Smooth muscle cell of the brain vasculature (primary cell): ENCODE measurements at regions not wholly inside any gene's neighbourhood (a gene's known extent, or its start where the extent isn't known, plus 50 kb on each side); places are given as distances from the start of the nearest gene placed in this dataset.

Experiments
- DNase-seq: peaks from one replicate; pipeline ENCODE4 v3.0.0-alpha.2; 2012; ENCODE audit warnings: low read depth, low spot score

DNA sequence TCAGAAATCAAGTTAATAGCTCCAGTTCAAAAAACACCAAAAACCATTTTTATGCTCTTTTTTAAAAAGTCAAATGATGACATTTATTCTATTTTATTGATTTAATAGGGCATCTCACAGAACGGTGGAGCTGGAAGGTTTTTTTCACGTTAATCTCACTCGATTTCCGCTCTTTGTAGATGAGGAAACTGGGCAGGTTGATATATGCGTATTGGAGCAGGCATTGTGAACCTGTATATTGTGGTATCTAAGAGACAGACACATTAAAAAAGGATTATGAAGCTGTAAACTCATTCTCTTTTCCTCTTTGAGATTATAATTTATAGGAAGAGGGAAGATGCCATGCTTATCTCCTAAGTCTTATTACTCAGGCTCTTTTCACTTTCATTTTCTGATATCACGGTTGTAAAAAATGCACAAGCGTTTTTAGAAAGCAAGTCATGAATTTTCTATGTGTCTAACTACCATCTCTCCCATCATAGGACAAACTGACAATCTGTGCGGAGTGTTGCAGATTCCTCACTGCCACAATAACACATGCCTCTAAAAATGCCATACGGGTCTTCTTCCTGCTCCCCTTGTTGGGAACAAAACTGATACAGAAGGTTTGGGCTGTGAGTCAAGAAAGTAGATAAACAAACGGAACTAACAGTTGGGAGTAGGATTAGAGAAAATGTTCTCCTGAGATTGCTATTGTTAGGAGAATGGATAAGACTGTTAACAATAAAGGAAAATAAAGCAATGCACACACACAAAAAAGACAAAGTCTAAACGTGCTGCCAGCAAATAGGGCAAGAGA lies 1997.7 kb downstream of the MAT2B start:
- no peak for DNase-seq

GRCh38 chr5:165504674-165505073 lies 1999.3 kb downstream of the MAT2B start:
- no peak for DNase-seq

DNA sequence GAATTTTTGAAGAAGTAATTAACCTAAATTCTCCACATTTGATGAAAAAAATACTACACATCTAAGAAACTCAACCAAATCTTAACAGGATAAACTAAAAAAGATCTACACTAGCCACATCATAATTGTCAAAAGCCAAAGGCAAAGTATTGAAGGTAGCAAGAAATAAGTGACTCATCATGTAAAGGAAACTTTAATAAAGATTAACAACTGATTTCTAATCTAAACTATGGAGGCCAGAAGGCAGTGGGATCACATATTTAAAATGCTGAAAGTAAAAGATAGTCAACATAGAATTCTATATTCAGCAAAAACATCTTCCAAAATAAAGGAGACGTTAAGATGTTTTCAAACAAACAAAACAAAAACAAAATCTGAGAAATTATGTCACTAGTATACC lies 2002.9 kb downstream of the MAT2B start:
- DNase-seq: no peak

GRCh38 chr5:165508861-165509260 lies 2003.4 kb downstream of the MAT2B start:
- DNase-seq: no peak

DNA sequence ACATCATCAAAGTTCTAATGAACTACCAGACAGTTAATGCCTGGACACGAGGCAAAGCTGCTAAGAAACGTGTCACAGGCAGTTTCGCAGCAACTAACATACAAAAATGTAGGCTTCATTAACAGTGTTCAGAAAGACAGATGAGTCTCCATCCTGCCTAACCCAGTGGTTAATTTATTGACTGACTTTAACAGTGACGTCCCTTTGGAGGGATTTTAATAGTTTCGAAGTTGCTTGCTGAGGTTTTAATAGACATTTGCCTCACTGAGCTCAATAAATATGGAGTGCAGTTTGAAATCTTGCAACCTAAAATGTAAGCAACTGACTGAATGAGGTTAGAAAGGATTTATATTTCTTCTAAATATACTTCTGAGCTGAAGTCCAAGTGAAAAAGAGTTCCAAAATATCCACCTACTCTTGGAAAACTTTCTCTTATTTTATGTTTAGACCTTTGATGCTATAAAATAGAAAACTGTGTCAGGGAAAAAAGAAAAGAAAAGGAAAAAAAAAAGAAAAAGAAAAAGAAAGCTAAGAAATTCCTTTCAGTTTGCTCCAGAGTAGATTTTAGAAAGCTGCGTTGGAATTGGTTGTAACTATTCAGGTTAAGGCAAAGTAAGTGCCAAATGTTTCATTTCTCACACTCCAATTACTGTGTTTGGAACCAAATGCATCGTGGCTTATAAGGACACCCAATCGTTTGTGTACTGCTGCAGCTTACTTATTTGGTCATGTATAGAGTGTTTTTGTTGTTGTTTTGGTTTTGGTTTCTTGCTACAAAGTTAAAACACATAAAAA lies 2016.6 kb downstream of the MAT2B start:
- DNase-seq: no peak

- no peak for DNase-seq
Measured at GRCh38 chr5:165525271-165525670, 2019.9 kb downstream of the MAT2B start.

GRCh38 chr5:165526357-165526756 lies 2020.9 kb downstream of the MAT2B start:
- no peak for DNase-seq

GRCh38 chr5:165527577-165527976 lies 2022.2 kb downstream of the MAT2B start:
- no peak for DNase-seq

DNA sequence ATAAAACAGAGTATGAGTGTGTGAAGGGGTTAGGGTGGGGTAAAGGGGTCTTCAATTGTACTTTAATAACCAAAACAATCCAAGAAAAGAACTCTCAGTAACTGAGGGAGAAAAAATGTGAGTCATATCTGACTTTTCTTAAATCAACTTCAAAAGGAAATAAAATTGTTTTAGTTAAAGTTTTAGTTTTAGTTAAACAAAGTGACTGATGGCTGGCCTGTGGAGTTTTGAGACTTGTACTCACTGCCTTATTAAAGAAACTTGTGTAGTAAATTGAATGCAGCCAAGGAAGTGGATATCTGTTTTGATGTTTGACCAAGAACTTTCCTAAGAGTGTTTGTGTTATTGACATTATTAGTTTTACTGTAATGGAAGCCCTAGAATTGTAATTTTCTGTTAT lies 2032.6 kb downstream of the MAT2B start:
- no peak for DNase-seq

- no peak for DNase-seq
Measured at GRCh38 chr5:165559645-165560044, 2054.2 kb downstream of the MAT2B start.

DNA sequence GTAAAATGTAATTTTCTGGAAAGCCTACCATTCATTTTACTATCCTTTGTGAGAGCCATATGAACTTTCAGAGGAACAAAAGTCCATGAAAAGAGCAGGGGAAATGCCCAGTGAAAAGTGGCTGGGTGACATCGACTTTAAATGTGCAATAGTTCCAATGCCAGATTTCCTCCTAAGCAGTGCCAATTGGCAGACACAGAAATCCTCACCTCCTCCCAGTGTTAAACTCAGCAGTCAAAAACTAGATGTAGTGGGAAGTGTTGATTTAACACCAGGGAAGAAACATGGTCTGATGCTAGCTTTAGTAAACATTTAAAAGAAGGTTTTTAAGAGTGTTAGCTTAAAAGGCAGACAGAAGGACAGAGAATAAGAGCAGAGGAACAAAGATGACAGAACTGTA lies 2055.2 kb downstream of the MAT2B start:
- no peak for DNase-seq

- DNase-seq: no peak
Measured at GRCh38 chr5:165565911-165566310, 2060.5 kb downstream of the MAT2B start.

GRCh38 chr5:165569551-165569950 lies 2064.1 kb downstream of the MAT2B start:
- DNase-seq: no peak

- DNase-seq: no peak
Measured at GRCh38 chr5:165573445-165573844, 2068.0 kb downstream of the MAT2B start.

DNA sequence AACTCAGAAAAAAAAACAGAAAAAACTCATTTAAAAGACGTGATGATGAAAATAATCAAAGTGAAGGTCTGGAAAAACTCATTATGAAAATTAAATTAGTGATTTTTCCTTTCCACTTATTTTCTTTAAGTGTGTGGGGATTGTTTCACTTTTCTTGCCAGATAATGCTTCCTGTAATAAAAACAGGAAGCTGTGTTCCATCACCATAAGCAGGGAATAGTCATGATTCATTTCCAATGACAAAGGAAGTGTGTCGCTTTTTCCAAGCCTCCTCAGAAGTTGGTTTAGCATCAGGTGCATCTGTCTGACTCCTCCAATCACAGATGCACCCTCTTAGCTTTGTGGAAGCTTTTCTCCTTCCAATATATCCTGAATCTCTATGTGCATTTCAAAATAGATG lies 2068.7 kb downstream of the MAT2B start:
- no peak for DNase-seq

GRCh38 chr5:165576678-165577275 lies 2071.4 kb downstream of the MAT2B start:
- no peak for DNase-seq

GRCh38 chr5:165579911-165580310 lies 2074.5 kb downstream of the MAT2B start:
- no peak for DNase-seq

- DNase-seq: no peak
Measured at GRCh38 chr5:165594693-165595092, 2089.3 kb downstream of the MAT2B start.

DNA sequence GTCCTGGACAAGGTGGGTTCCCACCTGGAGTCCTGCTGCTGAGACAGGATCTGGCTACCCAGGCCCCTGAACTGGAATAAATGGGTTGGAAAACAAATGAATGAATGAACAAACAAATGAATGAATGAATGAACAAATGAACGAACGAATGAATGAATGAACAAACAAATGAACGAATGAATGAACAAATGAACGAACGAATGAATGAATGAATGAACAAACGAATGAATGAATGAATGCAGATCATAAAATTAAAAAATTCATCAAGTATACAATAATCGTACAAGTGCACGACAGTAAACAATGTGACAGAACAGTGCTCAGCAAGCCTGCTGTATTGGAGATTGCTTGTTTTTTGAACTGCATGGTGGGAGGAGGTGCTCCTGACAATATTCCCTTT lies 2097.1 kb downstream of the MAT2B start:
- DNase-seq: no peak

GRCh38 chr5:165607026-165607425 lies 2101.6 kb downstream of the MAT2B start:
- no peak for DNase-seq

DNA sequence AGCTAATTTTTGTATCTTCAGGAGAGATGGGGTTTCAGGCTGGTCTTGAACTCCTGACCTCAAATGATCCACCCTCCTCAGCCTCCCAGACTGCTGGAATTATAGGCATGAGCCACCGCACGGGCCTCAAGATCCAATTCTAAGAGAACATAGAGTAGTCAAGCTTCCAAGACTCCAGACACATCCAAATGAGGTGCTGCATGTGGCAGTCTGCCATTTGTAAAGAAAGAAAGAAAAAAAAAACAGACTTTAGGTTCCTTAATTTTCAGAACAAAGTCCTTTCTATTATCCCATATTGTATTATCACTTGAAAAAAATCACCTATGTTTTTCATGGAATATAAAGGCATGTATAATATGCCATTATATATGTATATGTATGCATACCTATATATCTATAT lies 2104.5 kb downstream of the MAT2B start:
- DNase-seq: no peak

DNA sequence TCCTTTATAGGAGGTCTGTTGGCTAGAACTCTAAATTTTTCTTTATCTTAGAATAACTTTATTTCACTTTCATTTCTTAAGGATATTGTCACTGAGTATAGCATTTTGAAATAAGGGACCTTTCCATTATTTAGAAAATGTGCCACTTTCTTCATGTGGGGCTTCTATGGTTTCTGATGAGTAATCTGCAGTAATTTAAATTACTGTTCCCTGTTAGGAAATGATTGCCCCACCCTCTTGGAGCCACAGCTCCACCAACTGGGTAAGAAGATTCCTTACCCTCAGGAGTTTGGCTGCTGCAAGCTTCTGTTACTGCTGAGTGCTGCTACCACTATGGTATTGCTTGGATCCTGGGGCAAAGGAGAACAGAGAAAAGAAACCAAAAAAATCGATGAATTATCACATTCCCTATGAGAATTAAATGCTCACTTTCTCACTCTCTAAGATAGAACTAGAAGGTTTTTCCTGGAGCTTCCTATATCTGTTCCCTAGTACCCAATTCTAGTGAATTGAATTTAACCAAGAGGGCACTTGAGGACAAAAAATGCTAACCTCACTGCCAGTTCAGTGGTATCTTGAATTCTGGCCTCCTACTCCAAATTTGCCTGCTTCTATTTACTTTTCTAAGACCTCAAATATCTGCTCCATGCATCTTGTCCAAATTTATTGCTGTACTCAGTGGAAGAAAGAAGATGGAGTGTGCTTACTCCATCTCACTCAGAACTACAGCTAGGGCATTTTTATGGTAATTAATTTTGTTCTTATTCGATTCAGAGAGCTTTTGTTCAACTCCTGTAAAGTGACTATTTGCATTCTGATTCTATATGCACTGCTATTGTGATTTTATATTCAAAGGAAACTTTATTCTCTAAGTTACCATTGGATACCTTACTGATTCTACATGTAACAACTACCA lies 2111.3 kb downstream of the MAT2B start:
- no peak for DNase-seq
